ENCODE measurements at regions not wholly inside any gene's neighbourhood (a gene's known extent, or its start where the extent isn't known, plus 50 kb on each side); places are given as distances from the start of the nearest gene placed in this dataset.

DNA sequence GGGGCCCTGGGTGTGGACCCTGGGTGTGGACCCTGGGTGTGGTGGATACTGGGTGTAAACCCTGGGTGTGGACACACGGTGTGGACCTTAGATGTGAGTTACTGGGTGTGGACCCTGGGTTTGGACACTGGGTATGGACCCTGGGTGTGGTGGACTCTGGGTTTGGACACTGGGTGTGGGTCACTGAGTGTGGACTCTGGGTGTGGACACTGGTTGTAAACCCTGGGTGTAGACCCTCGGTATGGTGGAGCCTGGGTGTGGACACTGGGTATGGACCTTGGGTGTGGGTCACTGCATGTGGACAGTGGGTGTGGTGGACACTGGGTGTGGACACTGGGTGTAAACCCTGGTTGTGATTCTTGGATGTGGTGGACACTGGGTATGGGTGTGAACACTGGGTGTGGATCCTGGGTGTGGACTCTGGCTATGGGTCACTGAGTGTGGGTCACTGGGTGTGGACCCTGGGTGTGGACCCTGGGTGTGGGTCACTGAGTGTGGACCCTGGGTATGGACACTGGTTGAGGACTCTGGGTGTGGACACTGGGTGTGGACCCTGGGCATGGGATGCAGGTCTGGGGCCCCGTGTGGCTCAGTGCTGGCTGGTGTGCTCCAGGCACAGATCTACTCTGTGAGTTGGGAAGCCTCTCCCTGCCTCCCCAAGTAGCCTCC, 356.2 kb downstream of the GLRX3 start:
- Mint-ChIP-seq H3K27me3 (ENCODE audit: low read depth) (no peaks in the 10 kb centered on the region; the same call in none of the 2 replicates), H3K36me3 (ENCODE audit: insufficient read depth in 1 of 3, low read depth in 3 of 3) (no peaks in the 10 kb centered on the region), H3K9me3 (no peaks in the 10 kb centered on the region; a peak in 1 of 5 replicates), H3K4me3 (no peak overlapping the region), H3K27ac (no peak overlapping the region), H3K4me1 (peaks cover 12 to 16% of the 10 kb centered on the region in 2 experiments)
- Histone ChIP-seq H2BK5ac (ENCODE audit: insufficient read length, low read length) (no peak overlapping the region), H3K56ac (ENCODE audit: insufficient read length, low read depth, low read length) (no peak overlapping the region), H3K18ac (ENCODE audit: insufficient read length, low read depth, low read length) (no peak overlapping the region), H4K8ac (replicated peaks; ENCODE audit: insufficient read length, low read depth, low read length) (no peak overlapping the region), H2AFZ (ENCODE audit: low read length) (no peak overlapping the region), H4K20me1 (ENCODE audit: control insufficient read depth, insufficient read depth, insufficient read length) (no peaks in the 10 kb centered on the region), H3K23me2 (ENCODE audit: insufficient read length, low read depth, low read length, poor library complexity, severe bottlenecking) (no peaks in the 10 kb centered on the region), H3K79me2 (ENCODE audit: insufficient read depth, low read length) (no peaks in the 10 kb centered on the region), H3K4me2 (ENCODE audit: insufficient read depth, insufficient read length, low read length) (no peak overlapping the region), H3K27me3 (ENCODE audit: insufficient read depth, low read length) (no peaks in the 10 kb centered on the region; the same call in 1 of the 2 replicates), H2BK120ac (ENCODE audit: low read depth, low read length, poor library complexity, severe bottlenecking) (no peak overlapping the region), H2BK12ac (ENCODE audit: insufficient read length, low read depth, low read length) (no peak overlapping the region), H4K5ac (ENCODE audit: insufficient read length, low read depth, low read length) (no peak overlapping the region), H2AK5ac (ENCODE audit: insufficient read length, low read length) (no peak overlapping the region), H3T11ph (ENCODE audit: low read length) (no peak overlapping the region), H3K9me3 (ENCODE audit: control insufficient read depth, low read depth, low read length) (no peaks in the 10 kb centered on the region), H3K9ac (ENCODE audit: extremely low read depth, insufficient read length, low read length) (no peak overlapping the region), H3K14ac (ENCODE audit: insufficient read depth, low read length) (no peak overlapping the region; the same call in 1 of the 2 replicates), H2BK15ac (ENCODE audit: low read depth, low read length) (no peak overlapping the region), H4K91ac (ENCODE audit: insufficient read length, low read depth, low read length) (no peak overlapping the region), H3K4me1 (ENCODE audit: insufficient read depth, low read length) (no peaks in the 10 kb centered on the region), H3K4ac (ENCODE audit: low read depth, low read length) (no peak overlapping the region), H3K23ac (ENCODE audit: insufficient read length, low read depth, low read length) (no peak overlapping the region), H3K79me1 (ENCODE audit: insufficient read depth, low read depth, low read length, poor library complexity, severe bottlenecking) (no peaks in the 10 kb centered on the region), H2BK20ac (ENCODE audit: low read depth, low read length, poor library complexity, severe bottlenecking) (no peak overlapping the region), H3K27ac (ENCODE audit: insufficient read length, low read depth, low read length) (no peak overlapping the region)
- TF ChIP-seq, protein P1, sequence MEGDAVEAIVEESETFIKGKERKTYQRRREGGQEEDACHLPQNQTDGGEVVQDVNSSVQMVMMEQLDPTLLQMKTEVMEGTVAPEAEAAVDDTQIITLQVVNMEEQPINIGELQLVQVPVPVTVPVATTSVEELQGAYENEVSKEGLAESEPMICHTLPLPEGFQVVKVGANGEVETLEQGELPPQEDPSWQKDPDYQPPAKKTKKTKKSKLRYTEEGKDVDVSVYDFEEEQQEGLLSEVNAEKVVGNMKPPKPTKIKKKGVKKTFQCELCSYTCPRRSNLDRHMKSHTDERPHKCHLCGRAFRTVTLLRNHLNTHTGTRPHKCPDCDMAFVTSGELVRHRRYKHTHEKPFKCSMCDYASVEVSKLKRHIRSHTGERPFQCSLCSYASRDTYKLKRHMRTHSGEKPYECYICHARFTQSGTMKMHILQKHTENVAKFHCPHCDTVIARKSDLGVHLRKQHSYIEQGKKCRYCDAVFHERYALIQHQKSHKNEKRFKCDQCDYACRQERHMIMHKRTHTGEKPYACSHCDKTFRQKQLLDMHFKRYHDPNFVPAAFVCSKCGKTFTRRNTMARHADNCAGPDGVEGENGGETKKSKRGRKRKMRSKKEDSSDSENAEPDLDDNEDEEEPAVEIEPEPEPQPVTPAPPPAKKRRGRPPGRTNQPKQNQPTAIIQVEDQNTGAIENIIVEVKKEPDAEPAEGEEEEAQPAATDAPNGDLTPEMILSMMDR (conservative IDR thresholded peaks at IDR 0.05) = no peak
- DNase-seq = no peak
- no CpG with 5 or more reads among the region's 3 CpGs for WGBS (ENCODE audit: extremely low coverage, insufficient read length, low lambda C conversion rate)

Data from H9 (cell line).